Activated T-cell treated with anti-CD3 and anti-CD28 coated beads, Interleukin-2, amount 50 U/mL, for 24 hours (primary cell): ENCODE measurements at regions not wholly inside any gene's neighbourhood (a gene's known extent, or its start where the extent isn't known, plus 50 kb on each side); places are given as distances from the start of the nearest gene placed in this dataset.

Experiments
- DNase-seq: peaks from one replicate; pipeline ENCODE4 v3.0.0-alpha.2; 2020
- H3K27ac Mint-ChIP-seq: 2 replicates; pipeline ENCODE4 v1.8.0; 2020; ENCODE audit warnings: mild to moderate bottlenecking, mixed read lengths
- H3K27me3 Mint-ChIP-seq: 2 replicates; pipeline ENCODE4 v1.8.0; 2020; ENCODE audit warnings: mixed read lengths
- H3K36me3 Mint-ChIP-seq: 2 replicates; pipeline ENCODE4 v1.8.0; 2020; ENCODE audit warnings: low read depth, mixed read lengths
- H3K4me1 Mint-ChIP-seq: 2 replicates; pipeline ENCODE4 v1.8.0; 2020; ENCODE audit warnings: low read depth, mixed read lengths
- H3K4me3 Mint-ChIP-seq: 2 replicates; pipeline ENCODE4 v1.8.0; 2020; ENCODE audit warnings: mild to moderate bottlenecking, moderate library complexity, mixed read lengths
- H3K9me3 Mint-ChIP-seq: 2 replicates; pipeline ENCODE4 v1.8.0; 2020; ENCODE audit warnings: mixed read lengths

DNA sequence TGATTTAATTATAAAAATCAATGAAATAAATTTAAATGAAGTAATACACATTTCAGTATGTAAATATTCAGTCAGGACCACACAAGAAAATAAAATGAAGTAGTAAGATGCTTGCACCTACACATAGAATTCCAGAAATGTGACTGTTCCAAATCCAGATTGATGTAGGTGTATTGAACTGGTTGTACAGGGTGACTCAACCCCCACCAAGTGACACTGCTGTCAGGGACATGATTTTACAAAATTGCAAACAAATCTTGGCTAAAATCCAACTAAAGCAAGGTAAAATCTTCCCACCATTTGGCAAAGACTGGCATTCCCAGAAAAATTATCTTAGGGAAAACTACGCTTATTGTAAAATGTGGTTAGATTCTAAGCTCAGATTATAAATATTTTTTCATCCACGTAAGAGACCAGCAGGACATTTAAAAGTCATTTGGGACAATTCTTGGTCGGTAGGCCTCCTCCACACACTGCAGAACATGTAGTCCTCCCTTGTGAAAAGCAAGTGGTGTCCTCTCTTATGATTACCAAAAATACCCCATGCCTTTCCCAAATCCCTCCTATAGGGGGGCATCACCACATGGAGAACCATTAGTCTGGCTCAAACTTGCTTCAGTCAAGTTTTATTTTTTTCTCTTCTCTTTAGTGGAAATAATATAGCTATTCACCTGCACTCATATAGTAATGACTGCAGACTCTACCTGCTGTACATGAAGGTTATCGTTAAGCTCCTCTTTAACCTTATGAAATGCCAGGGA is 287.1 kb upstream of the SMIM30 start:
- Mint-ChIP-seq H3K9me3 (no peaks in the 10 kb centered on the region), H3K4me3 (no peak overlapping the region), H3K4me1 (no peaks in the 10 kb centered on the region), H3K27me3 (peaks cover 24% of the 10 kb centered on the region), H3K27ac (no peak overlapping the region), H3K36me3 (no peaks in the 10 kb centered on the region)
- DNase-seq = no peak

DNA sequence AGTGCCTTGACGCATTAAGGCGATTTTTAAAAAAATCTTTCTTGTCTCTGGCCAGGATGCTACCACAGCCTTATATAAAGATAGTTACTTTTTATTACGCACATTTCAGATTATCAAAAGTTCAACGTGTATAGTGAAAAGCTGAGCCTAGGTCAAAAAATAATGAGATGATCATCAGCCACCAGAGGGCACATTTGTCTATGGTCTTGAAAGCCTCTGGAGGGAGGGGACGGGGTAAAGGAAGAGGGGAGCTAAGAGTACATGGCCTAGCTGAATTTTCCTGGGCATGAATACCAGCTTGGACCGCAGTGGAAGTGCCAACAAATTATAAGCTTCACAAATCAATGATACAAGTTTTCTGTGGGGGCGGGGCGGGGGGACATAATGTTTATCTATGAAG is 285.9 kb upstream of the SMIM30 start:
- H3K27me3 Mint-ChIP-seq = peaks cover 24% of the 10 kb centered on the region
- no peak for DNase-seq
- H3K9me3 Mint-ChIP-seq = no peaks in the 10 kb centered on the region
- no peaks in the 10 kb centered on the region for H3K36me3 Mint-ChIP-seq
- no peak overlapping the region for H3K4me3 Mint-ChIP-seq
- no peaks in the 10 kb centered on the region for H3K4me1 Mint-ChIP-seq
- H3K27ac Mint-ChIP-seq = no peak overlapping the region

DNA sequence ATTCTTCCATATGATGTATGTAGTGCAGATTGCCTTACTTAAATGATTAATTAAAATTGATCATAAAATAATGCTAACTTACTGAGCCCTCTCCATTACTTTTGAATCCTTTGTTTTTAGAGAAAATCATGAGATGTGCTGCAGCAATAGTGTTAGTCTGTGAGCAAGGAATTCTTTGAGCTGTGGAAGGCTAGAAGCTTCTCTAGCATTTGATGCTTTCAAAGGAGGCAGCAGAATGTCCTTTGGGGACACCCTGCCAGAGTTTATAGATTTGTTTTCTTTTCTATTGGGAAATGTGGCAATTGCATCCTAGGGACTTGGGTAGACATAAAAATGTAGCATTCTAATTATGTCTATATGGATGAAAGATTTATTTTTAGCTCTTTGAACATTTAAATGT is 284.1 kb upstream of the SMIM30 start:
- Mint-ChIP-seq H3K36me3 (no peaks in the 10 kb centered on the region), H3K9me3 (no peaks in the 10 kb centered on the region), H3K4me1 (no peaks in the 10 kb centered on the region), H3K27ac (no peak overlapping the region), H3K27me3 (peaks cover 21% of the 10 kb centered on the region), H3K4me3 (no peak overlapping the region)
- DNase-seq = no peak

DNA sequence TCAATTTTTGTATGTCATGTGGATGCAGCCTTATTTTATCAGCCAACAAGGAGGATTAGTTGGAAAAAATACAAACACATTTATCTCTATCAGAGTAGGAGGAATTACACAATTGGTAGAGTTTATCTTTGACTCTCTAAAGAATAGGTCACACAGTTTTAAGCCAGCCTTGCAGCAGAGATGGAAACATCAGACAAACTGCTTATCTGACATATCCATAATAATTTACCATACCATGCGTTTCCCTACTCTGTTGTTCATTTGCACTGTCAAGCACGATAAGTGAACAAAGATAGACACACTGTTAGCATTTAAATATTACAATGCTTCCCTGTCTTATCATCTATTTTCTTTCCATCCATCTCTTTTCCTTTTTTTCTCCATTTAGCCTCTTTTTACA is 283.7 kb upstream of the SMIM30 start:
- Mint-ChIP-seq H3K27ac (no peak overlapping the region), H3K4me1 (no peaks in the 10 kb centered on the region), H3K36me3 (no peaks in the 10 kb centered on the region), H3K9me3 (no peaks in the 10 kb centered on the region), H3K4me3 (no peak overlapping the region), H3K27me3 (peaks cover 20% of the 10 kb centered on the region)
- no peak for DNase-seq

DNA sequence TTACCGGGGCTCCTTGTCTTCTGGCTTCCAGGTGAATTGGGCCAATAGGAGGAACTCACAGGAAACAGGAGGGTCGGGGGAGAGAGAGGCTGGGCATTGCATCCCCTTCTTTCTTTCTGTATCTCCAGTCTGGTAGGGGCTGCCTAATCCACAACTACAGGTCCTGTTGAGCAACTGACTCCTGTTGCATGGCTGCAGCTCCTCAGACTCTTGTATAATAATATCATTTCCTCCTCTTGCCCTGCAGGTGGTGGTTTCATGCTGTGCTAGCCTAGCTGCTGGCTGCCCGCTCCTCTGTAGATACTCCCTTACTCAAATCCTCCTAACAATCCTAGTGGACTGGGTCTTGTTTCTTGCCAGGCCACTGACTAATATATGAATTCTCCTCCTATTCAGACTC is 276.5 kb upstream of the SMIM30 start:
- Mint-ChIP-seq H3K36me3 (no peaks in the 10 kb centered on the region), H3K4me3 (no peak overlapping the region), H3K27me3 (peaks cover 6% of the 10 kb centered on the region), H3K27ac (no peak overlapping the region), H3K4me1 (no peaks in the 10 kb centered on the region), H3K9me3 (peaks cover 2% of the 10 kb centered on the region)
- DNase-seq = no peak

DNA sequence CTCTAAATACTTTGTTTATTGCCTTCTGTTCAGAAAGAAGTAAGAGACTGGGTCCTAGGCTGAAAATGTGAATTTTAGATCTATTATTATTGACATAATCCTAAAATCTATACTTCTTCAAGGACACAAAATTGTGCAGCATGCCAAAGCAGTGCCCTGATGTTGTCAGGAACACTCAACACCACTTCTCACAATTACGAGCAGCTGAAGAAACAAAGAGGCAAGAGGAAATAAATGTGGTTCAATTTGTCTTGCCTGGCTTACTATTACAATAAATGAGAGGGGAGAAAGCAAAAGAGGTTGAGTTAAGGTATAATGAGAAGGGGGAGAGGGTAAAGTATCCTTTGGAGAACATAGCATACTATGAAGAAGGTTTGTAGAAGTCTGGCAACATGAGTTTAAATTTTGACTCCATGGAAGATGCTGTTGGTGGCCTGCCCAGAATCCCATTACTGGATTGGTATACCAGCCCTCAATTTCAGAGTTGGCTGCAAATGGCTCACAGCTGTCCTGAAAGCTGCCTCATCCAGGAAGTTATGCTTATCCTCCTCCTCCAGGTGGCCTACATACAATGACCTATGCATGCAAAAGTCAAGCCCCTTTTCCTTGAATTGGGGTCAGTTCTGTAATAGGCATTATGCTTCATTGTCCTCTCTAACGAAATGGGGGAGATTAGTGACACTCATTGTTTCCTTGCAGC is 274.6 kb upstream of the SMIM30 start:
- H3K27me3 Mint-ChIP-seq = peaks cover 6% of the 10 kb centered on the region
- no peak overlapping the region for H3K4me3 Mint-ChIP-seq
- H3K36me3 Mint-ChIP-seq = no peaks in the 10 kb centered on the region
- DNase-seq = no peak
- no peak overlapping the region for H3K27ac Mint-ChIP-seq
- H3K9me3 Mint-ChIP-seq = peaks cover 9% of the 10 kb centered on the region
- no peaks in the 10 kb centered on the region for H3K4me1 Mint-ChIP-seq

DNA sequence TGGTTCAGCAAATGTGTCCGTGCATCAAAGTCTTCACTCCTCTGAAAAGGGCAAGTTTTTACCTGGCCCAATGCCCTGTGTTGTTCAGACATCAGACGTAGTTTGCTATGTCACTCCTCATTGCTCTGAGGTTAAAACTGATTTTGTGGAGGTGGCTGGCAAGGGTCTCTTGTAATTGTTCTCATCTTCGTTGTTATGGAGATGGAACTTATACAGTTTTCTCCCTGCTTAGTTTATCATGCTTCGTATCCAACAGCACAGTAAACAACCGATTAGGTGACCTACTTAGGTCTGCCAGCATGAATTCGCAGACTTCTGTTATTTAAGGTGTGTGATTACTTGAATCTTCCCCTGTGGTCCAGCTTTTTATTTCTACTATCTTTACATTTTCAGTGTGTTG is 274.1 kb upstream of the SMIM30 start:
- Mint-ChIP-seq H3K4me1 (no peaks in the 10 kb centered on the region), H3K9me3 (peaks cover 9% of the 10 kb centered on the region), H3K27ac (no peak overlapping the region), H3K4me3 (no peak overlapping the region), H3K36me3 (no peaks in the 10 kb centered on the region), H3K27me3 (peaks cover 6% of the 10 kb centered on the region)
- no peak for DNase-seq

DNA sequence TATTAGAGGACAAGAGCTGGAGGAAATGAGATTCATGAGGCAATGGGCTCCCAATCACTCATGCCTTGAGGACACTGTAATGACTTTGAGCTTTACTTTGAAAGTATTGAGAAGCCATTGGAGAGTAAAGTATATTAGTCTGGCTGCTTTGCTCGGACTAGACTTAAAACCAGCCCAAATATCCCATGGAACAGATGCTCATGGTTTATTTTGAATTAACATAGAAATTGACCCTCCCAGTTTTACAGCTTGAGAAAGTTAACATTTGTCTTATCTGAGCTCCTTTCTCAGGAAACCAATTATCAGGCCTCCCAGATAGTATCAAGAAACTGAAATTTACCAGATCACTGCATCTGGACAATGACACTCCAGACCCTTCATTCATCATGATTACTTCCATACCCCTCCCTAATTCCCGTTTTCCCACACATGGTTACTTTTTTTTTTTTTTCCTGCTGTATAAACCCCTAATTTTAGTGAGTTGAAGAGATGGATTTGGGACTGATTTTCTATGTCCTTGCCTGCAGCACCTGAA is 270.8 kb upstream of the SMIM30 start:
- no peaks in the 10 kb centered on the region for H3K27me3 Mint-ChIP-seq
- H3K36me3 Mint-ChIP-seq = no peaks in the 10 kb centered on the region
- peaks cover 9% of the 10 kb centered on the region for H3K9me3 Mint-ChIP-seq
- no peak overlapping the region for H3K27ac Mint-ChIP-seq
- H3K4me1 Mint-ChIP-seq = no peaks in the 10 kb centered on the region
- H3K4me3 Mint-ChIP-seq = no peak overlapping the region
- no peak for DNase-seq

DNA sequence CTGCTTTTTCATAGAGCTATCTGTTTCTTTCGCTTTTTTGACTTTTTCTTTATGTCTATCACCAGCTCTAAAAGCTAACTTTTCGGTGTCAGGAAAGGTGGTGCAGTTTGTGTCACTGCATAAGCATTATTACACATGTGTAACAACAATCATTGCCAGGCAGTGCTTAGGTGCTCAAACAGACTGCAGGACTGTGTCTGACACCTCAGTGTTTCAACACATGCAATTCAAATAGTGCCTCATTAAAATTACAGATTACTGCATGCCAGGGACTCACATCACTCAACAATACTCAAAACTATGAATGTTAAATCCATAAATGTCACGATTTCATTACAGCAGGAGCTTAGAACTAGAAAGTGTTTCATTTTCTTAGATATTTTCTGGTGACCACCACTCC is 265.3 kb upstream of the SMIM30 start:
- Mint-ChIP-seq H3K4me1 (no peaks in the 10 kb centered on the region), H3K27me3 (no peaks in the 10 kb centered on the region), H3K27ac (no peak overlapping the region), H3K9me3 (no peaks in the 10 kb centered on the region), H3K36me3 (no peaks in the 10 kb centered on the region), H3K4me3 (no peak overlapping the region)
- no peak for DNase-seq

DNA sequence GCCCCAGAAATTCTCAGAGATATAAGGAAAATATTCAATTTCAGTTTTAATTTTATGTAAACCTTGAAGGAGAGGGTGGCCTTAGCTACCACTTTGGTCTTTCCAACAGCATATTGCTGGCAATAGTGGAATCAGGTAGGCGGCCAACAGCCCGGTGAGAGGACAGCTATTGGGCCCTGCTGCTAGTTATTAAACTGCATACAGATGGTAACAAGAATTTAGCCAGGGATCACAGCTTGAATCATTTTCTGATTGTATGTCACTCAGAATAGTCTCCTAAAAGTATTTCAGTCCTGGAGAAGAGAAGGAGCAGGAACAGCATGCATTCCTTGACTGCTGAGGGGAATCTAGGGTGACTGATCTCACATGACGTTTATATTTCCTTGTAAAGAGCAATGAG is 261.4 kb upstream of the SMIM30 start:
- no peak overlapping the region for H3K27ac Mint-ChIP-seq
- DNase-seq = no peak
- H3K4me3 Mint-ChIP-seq = no peak overlapping the region
- no peaks in the 10 kb centered on the region for H3K27me3 Mint-ChIP-seq
- no peaks in the 10 kb centered on the region for H3K36me3 Mint-ChIP-seq
- no peaks in the 10 kb centered on the region for H3K9me3 Mint-ChIP-seq
- H3K4me1 Mint-ChIP-seq = no peaks in the 10 kb centered on the region

DNA sequence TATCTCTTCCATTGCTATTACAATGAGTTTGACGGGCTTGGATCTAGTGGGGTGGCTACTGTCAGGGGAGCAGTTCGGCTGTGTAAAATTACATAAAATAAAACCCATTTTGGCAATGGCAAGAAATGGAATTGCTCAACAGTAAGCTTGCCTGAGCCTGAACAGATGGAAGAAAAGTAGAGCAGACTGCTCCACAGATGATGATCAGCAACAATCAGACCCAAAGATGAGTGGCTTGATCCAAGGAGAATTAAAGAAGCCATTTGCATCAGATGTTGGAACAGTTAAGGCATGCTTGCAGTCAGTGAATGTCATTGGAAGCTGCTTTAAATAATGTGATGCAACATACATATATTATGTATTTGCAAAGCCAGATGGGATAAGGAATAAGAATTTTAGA is 256.6 kb upstream of the SMIM30 start:
- Mint-ChIP-seq H3K9me3 (no peaks in the 10 kb centered on the region), H3K27me3 (no peaks in the 10 kb centered on the region), H3K4me1 (no peaks in the 10 kb centered on the region), H3K27ac (no peak overlapping the region), H3K4me3 (no peak overlapping the region), H3K36me3 (no peaks in the 10 kb centered on the region)
- no peak for DNase-seq

DNA sequence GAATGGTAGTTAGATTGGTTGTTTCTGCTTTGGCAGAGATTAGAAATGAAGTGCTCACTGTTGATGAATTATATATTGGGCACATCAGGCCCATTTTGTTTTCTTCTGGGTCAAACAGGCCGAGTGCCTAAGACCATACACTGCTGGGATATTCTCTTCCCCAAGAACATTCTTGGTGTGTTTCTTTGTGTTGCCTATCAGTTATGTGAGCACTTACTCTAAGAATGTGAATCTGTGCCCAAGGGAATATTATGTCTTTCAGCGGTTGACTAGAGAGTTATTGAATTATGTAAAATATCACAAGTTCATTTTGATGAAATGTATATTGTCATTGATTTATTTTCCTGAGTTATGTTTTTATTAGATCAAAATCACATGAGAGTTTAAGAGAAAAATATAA is 255.5 kb upstream of the SMIM30 start:
- Mint-ChIP-seq H3K4me3 (no peak overlapping the region), H3K27ac (no peak overlapping the region)

DNA sequence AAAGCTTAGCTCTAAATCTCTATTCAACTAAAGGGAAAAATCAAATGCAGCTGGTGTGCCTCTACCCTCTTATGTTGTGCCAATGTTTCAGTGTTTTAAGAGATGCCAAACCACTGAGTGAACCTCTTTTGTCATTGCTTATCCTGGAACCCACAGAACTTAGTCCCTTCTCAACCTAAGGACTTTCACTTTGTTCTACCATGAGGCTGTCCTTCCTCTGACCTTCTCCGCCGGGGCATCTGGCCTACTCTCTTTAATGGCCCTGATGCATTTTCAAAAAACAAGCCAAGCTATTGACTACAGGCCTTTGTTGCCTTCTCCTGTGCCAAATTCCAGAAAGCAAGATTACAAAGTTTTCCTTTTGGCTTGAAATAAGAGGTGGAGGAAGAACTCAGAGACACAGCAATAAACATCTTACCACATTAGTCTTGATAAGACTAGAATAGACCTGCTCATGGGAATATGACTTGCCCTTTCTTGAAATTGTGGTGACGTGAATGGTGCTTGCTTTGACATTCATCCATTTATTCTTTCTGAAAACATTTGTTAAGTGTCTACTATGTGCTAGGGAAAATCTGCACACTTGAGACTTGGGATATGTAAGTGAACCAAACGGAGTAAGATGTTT is 253.2 kb upstream of the SMIM30 start:
- DNase-seq = no peak
- H3K9me3 Mint-ChIP-seq = no peaks in the 10 kb centered on the region
- H3K36me3 Mint-ChIP-seq = no peaks in the 10 kb centered on the region
- H3K27ac Mint-ChIP-seq = no peak overlapping the region
- H3K27me3 Mint-ChIP-seq = no peaks in the 10 kb centered on the region
- no peaks in the 10 kb centered on the region for H3K4me1 Mint-ChIP-seq
- H3K4me3 Mint-ChIP-seq = no peak overlapping the region

More for the DNA sequence above, 255.5 kb upstream of the SMIM30 start:
- H3K36me3 Mint-ChIP-seq = no peaks in the 10 kb centered on the region
- no peaks in the 10 kb centered on the region for H3K9me3 Mint-ChIP-seq
- H3K4me1 Mint-ChIP-seq = no peaks in the 10 kb centered on the region
- DNase-seq = no peak
- H3K27me3 Mint-ChIP-seq = no peaks in the 10 kb centered on the region

DNA sequence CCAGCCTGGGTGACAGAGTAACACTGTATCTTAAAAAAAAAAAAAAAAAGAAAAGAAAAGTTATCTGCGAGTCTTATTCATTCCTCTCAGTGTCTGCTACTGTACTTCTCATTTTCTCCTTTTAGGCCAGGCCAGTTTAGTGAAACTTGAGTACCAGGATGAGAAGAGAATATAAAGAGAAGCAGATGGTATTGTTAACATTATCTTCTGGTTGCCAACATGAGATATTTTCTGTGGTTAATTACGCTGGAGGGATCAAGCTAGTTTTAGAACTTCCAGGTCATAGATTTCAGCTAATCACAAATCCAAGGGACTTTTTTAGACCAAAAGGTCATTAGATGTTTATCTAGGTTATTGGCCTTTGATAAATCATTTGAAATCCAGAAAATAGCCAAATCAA is 252.6 kb upstream of the SMIM30 start:
- no peak overlapping the region for H3K4me3 Mint-ChIP-seq
- H3K36me3 Mint-ChIP-seq = no peaks in the 10 kb centered on the region
- DNase-seq = no peak
- no peaks in the 10 kb centered on the region for H3K9me3 Mint-ChIP-seq
- H3K27me3 Mint-ChIP-seq = no peaks in the 10 kb centered on the region
- H3K4me1 Mint-ChIP-seq = no peaks in the 10 kb centered on the region
- H3K27ac Mint-ChIP-seq = no peak overlapping the region

DNA sequence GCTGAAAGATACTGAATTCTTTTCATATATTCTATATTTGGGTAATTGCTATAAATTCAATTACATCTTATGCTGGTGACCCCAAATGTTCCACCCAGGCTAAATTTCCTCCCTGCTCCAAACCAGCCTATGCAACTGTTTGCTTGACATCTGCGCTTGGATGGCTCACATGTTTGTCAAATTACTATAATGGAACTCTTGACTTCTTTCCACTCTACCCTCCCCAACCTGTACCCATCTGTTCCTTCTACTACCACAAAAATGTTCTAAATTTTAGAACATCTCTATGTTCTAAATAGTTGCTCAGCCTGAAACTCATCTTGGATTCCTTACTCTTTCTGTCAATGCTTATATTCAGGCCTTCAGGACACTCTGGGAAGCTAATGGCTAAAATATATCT is 249.9 kb upstream of the SMIM30 start:
- DNase-seq = no peak
- no peaks in the 10 kb centered on the region for H3K9me3 Mint-ChIP-seq
- H3K4me3 Mint-ChIP-seq = no peak overlapping the region
- no peak overlapping the region for H3K27ac Mint-ChIP-seq
- H3K27me3 Mint-ChIP-seq = no peaks in the 10 kb centered on the region
- no peaks in the 10 kb centered on the region for H3K4me1 Mint-ChIP-seq
- no peaks in the 10 kb centered on the region for H3K36me3 Mint-ChIP-seq
